D721Med (cell line): ENCODE measurements at regions not wholly inside any gene's neighbourhood (a gene's known extent, or its start where the extent isn't known, plus 50 kb on each side); places are given as distances from the start of the nearest gene placed in this dataset.

ENCODE experiments used
- DNase-seq: peaks from one replicate; pipeline ENCODE4 v3.0.0; 2011; ENCODE audit warnings: low spot score; ENCODE audit not compliant: insufficient read length
- FAIRE-seq: peaks from 2 replicates; lab custom pipeline; 2011; peaks lifted over from hg19 to GRCh38; lab: Jason Lieb, UNC
- TF ChIP-seq, protein P1 (sequence below): IDR thresholded peaks from 2 replicates; pipeline ENCODE4 v1.5.1; 2012; ENCODE audit warnings: mild to moderate bottlenecking, control low read depth; ENCODE audit not compliant: insufficient read depth; ENCODE audit errors: missing control alignments

DNA sequence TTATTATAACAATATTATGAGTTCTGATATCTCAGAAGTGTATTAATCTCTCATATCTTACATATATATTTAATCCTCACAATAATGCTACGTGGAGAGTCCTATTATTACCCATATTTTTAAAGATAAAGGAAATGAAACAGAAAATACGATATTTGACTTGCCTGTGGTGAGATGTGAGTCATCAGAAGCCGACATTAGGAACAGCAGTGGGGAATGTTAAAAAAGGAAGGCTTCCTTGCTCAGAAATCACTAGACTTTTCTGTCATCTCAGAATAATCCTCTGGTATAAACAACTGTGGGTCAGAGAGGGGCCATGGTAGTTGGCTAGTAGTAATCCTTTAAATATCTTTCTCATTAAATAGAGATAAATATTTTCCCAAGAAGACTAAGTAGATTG lies 402.3 kb upstream of the PCDH15 start:
- TF ChIP-seq, protein P1, sequence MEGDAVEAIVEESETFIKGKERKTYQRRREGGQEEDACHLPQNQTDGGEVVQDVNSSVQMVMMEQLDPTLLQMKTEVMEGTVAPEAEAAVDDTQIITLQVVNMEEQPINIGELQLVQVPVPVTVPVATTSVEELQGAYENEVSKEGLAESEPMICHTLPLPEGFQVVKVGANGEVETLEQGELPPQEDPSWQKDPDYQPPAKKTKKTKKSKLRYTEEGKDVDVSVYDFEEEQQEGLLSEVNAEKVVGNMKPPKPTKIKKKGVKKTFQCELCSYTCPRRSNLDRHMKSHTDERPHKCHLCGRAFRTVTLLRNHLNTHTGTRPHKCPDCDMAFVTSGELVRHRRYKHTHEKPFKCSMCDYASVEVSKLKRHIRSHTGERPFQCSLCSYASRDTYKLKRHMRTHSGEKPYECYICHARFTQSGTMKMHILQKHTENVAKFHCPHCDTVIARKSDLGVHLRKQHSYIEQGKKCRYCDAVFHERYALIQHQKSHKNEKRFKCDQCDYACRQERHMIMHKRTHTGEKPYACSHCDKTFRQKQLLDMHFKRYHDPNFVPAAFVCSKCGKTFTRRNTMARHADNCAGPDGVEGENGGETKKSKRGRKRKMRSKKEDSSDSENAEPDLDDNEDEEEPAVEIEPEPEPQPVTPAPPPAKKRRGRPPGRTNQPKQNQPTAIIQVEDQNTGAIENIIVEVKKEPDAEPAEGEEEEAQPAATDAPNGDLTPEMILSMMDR, result no peak
- FAIRE-seq (no peak), DNase-seq (no peak)

GRCh38 chr10:55200020-55200419 lies 399.0 kb upstream of the PCDH15 start:
- no peak for FAIRE-seq
- DNase-seq, result no peak
- TF ChIP-seq, protein P1, result no peak

DNA sequence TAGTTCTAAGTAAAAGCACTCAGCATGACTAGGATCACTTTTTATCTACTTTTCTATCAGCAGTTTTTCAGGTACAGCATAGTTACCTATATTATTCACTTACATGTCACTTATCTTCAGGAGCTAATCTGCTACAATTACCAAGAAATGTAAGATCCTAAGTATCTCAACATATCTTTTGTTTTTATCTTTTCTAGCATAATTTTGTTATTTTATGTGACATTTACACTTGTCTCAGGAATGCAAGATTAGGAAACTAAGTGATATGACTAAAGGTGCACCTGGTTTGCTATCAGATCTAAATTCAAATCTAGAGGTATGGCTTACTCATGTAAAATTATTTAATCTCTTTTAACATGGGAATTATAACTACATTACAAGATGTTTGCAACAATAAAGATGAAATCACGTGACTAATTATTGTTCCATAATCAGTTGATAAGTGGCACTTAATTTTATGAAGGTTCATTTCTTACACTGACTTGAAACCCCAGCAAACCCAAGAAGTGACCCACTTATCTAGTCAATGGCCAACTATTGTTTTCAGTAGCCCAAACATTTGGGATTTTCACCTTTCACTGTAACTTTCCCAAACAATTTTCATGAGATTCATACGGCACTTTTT lies 390.3 kb upstream of the PCDH15 start:
- FAIRE-seq (no peak), DNase-seq (no peak)
- TF ChIP-seq, protein P1, result no peak

GRCh38 chr10:55183993-55184392 lies 383.0 kb upstream of the PCDH15 start:
- TF ChIP-seq, protein P1, result no peak
- FAIRE-seq, result no peak
- DNase-seq, result no peak

DNA sequence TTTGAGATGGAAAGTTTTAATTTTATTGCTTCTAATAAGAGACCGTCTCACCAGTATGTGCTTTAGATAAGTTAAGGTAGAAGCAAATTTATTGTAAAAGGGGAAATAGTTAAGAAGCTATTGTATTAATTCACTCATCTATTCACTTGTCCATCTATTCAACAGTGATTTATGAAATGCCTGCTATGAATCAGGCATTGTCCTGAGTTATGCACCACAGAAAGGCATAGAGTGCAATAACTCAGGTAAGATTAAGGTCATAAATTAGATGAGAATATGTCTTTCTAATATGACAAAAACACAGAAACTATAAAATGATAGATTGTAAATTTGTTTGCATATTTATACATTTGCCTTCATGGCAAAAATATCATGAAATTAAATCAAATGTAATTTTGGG lies 379.3 kb upstream of the PCDH15 start:
- TF ChIP-seq, protein P1, result no peak
- no peak for FAIRE-seq
- no peak for DNase-seq

DNA sequence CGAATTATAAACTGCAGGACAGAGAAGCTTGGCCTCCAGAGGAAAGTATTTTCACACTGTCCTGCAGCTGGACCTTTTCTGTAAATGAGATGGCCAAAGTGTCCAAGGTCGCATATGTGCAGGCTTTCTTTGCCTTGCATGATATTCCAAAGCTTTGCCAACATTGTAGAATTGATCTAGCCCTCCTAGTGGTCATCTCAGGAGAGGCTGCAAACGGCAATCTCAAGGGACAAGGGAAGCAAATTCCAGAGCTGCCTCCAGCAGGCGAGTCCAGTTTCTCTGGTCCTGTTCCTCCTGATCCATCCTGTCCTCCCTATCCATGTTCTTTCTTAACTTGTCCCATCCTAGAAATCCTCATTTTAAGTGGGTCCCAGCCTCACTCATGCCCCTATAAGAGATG lies 373.4 kb upstream of the PCDH15 start:
- DNase-seq (no peak), FAIRE-seq (no peak)
- TF ChIP-seq, protein P1, result no peak

- TF ChIP-seq, protein P1, result no peak
- FAIRE-seq, result no peak
- no peak for DNase-seq
These were observed 368.5 kb upstream of the PCDH15 start for GRCh38 chr10:55169493-55169892.
